Activated B cell treated with CpG ODN at 0.5 μM for 24 hours (primary cell): ENCODE measurements at regions not wholly inside any gene's neighbourhood (a gene's known extent, or its start where the extent isn't known, plus 50 kb on each side); places are given as distances from the start of the nearest gene placed in this dataset.
"Not testable (repeated sequence)": the region's sequence is repeated elsewhere in the genome, so short reads cannot be mapped to it uniquely, and the experiment has no call there.

Source experiments
- ATAC-seq: fragments of 200-7000 bp; cut with Tn5 transposase; one replicate; pipeline ENCODE4 v1.10.0; 2021; ENCODE audit warnings: low read depth, mild to moderate bottlenecking, moderate library complexity
- CTCF ChIA-PET: fragments of 350-600 bp; sonication (Branson Sonifier 250); formaldehyde crosslinking; loops from one replicate; lab custom pipeline; 2021; ENCODE audit warnings: antibody characterized with exemption; lab: Charles Lee
- POLR2A ChIA-PET: fragments of 350-600 bp; sonication (Branson Sonifier 250); formaldehyde crosslinking; loops from one replicate; lab custom pipeline; 2021; ENCODE audit warnings: antibody characterized with exemption; lab: Charles Lee
- DNase-seq: peaks from one replicate; pipeline ENCODE4 v3.0.0; 2022
- H3K27ac Mint-ChIP-seq: one replicate; pipeline ENCODE4 v1.8.0; 2020; ENCODE audit warnings: mixed read lengths
- H3K27me3 Mint-ChIP-seq: one replicate; pipeline ENCODE4 v1.8.0; 2021; ENCODE audit warnings: mixed read lengths
- H3K36me3 Mint-ChIP-seq: one replicate; pipeline ENCODE4 v1.8.0; 2021; ENCODE audit warnings: low read depth, mixed read lengths
- H3K4me1 Mint-ChIP-seq: one replicate; pipeline ENCODE4 v1.8.0; 2021; ENCODE audit warnings: mixed read lengths
- H3K4me3 Mint-ChIP-seq: one replicate; pipeline ENCODE4 v1.8.0; 2020; ENCODE audit warnings: mild to moderate bottlenecking, mixed read lengths
- H3K9me3 Mint-ChIP-seq: one replicate; pipeline ENCODE4 v1.8.0; 2020; ENCODE audit warnings: mixed read lengths
- intact Hi-C: fragments of 100-400 bp; cut with micrococcal nuclease; formaldehyde crosslinking; loops from one replicate; pipeline ENCODE4 v1.15.1; 2024
- TF ChIP-seq, protein P1 (sequence below): fragments of 200-600 bp; IDR thresholded peaks from one replicate; pipeline ENCODE4 v1.8.0; 2022; ENCODE audit warnings: antibody characterized with exemption, mild to moderate bottlenecking

DNA sequence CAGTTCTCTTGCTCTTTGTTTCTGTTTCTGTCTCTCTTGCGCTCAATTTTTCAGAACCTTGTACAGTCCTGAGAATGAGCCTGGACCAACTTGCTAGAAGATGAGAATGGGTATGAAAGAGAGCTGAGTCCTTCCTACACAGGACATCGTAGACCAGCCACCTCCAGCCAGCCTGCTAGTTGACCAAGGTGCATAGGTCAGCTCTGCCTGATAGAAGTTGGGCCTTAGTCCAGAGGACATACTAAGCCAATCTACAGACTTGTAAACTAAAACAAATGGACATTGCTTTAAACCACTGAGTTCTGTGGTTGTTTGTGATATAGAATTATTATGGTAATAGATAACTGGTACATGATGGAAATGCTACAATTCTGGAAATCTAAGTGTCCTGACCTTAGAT is 236.4 kb upstream of the ZFP64 start:
- intact Hi-C loops = no loop called here
- DNase-seq (no peak), ATAC-seq (no peak)
- Mint-ChIP-seq H3K9me3 (peaks cover 4% of the 10 kb centered on the region), H3K27ac (no peak overlapping the region), H3K4me1 (no peaks in the 10 kb centered on the region), H3K36me3 (no peaks in the 10 kb centered on the region), H3K27me3 (no peaks in the 10 kb centered on the region), H3K4me3 (no peak overlapping the region)
- ChIA-PET CTCF (no interaction called here), POLR2A (no interaction called here)
- TF ChIP-seq, protein P1, sequence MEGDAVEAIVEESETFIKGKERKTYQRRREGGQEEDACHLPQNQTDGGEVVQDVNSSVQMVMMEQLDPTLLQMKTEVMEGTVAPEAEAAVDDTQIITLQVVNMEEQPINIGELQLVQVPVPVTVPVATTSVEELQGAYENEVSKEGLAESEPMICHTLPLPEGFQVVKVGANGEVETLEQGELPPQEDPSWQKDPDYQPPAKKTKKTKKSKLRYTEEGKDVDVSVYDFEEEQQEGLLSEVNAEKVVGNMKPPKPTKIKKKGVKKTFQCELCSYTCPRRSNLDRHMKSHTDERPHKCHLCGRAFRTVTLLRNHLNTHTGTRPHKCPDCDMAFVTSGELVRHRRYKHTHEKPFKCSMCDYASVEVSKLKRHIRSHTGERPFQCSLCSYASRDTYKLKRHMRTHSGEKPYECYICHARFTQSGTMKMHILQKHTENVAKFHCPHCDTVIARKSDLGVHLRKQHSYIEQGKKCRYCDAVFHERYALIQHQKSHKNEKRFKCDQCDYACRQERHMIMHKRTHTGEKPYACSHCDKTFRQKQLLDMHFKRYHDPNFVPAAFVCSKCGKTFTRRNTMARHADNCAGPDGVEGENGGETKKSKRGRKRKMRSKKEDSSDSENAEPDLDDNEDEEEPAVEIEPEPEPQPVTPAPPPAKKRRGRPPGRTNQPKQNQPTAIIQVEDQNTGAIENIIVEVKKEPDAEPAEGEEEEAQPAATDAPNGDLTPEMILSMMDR = no peak

DNA sequence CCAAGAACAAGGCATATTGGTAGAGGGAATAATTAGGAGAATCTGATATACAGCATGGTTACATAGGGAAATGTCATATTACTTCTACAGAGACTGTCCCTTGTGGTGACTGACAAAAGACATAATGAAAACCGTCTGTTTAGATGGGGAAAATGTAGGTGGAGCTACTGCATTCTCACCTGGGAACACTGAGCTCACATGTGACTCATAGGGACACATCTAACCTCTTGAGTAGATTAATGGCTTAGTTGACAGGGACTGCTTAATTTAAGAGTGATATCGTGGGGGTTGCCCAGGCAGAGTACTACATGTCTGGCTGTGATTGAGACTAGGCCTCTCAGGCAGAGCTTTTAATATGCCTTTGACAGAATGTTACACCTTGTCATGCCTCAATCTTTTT is 235.3 kb upstream of the ZFP64 start:
- ChIA-PET CTCF (no interaction called here), POLR2A (interaction anchor here (0.6 kb wide), 1 partner anchor 12 kb away, joined by 5 read pairs; no protein-coding TSS in a partner anchor)
- no peak overlapping the region for H3K27ac Mint-ChIP-seq
- intact Hi-C loops = no loop called here
- DNase-seq (no peak), ATAC-seq (no peak)
- H3K4me1 Mint-ChIP-seq = no peaks in the 10 kb centered on the region
- TF ChIP-seq, protein P1 = no peak
- H3K4me3 Mint-ChIP-seq = no peak overlapping the region
- H3K36me3 Mint-ChIP-seq = no peaks in the 10 kb centered on the region
- no peaks in the 10 kb centered on the region for H3K27me3 Mint-ChIP-seq
- peaks cover 4% of the 10 kb centered on the region for H3K9me3 Mint-ChIP-seq

DNA sequence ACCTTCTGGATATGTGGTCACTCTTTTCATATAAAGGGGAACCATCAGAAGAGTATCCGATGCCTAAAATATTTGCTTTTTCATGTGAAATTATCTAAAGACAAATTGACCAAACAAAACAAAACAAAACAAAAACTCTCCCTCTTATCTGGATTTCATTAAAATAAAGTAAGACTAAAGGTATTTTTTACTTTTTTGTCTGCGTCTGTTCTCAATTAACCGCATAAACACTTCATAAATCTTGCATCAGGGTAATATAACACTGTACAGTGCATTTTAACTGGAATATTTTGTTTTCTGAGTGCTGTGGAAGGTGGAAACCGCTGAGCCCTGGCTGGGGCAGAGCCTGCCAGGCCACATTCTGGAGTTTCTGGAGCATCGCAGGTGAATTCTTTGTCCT is 234.1 kb upstream of the ZFP64 start:
- Mint-ChIP-seq H3K27ac (no peak overlapping the region), H3K4me1 (no peaks in the 10 kb centered on the region), H3K36me3 (no peaks in the 10 kb centered on the region), H3K4me3 (no peak overlapping the region), H3K9me3 (peaks cover 4% of the 10 kb centered on the region), H3K27me3 (no peaks in the 10 kb centered on the region)
- CTCF ChIA-PET = no interaction called here
- TF ChIP-seq, protein P1 = no peak
- DNase-seq = no peak
- POLR2A ChIA-PET = no interaction called here
- no peak for ATAC-seq
- intact Hi-C loops = no loop called here

DNA sequence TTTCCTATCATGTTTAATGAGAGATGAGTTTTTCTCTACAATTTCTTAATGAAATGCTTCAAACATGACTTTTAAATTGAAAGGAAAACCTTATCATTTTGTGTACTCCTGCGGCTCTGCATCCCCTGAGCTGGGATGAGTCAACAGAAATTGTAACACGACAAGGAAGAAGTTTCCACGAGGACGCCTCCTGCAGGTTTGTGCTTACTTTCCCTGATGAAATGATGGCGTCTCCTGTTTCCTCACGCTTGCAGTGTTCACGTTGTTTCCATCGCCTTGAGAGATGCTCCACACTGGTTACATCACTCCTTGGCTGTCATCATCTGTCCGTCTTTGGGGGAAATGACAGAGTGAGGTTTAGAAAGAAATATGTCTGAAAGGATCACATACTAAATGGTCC is 233.7 kb upstream of the ZFP64 start:
- ATAC-seq = no peak
- CTCF ChIA-PET = no interaction called here
- Mint-ChIP-seq H3K4me1 (no peaks in the 10 kb centered on the region), H3K27me3 (no peaks in the 10 kb centered on the region), H3K27ac (no peak overlapping the region), H3K4me3 (no peak overlapping the region), H3K9me3 (peaks cover 4% of the 10 kb centered on the region), H3K36me3 (no peaks in the 10 kb centered on the region)
- TF ChIP-seq, protein P1 = no peak
- intact Hi-C loops = no loop called here
- DNase-seq = no peak
- POLR2A ChIA-PET = no interaction called here

DNA sequence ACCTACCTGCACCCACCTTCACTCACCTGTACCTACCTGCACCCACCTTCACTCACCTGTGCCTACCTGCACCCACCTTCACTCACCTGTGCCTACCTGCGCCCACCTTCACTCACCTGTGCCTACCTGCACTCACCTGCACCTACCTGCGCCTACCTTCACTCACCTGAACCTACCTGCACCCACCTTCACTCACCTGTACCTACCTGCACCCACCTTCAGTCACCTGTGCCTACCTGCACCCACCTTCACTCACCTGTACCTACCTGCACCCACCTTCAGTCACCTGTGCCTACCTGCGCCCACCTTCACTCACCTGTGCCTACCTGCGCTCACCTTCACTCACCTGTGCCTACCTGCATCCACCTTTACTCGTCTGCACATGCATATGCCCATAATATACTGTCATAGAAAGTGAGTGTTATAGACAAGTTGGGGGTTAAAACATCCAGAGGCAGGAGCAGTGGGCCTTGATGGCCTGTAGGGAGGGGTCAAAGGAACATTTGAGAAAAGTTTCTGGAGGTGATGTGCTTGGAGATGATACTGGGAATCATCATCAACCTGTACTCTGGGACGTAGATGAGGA is 232.9 kb upstream of the ZFP64 start:
- H3K4me3 Mint-ChIP-seq, H3K4me1 Mint-ChIP-seq, intact Hi-C loops, H3K27me3 Mint-ChIP-seq, POLR2A ChIA-PET, H3K27ac Mint-ChIP-seq, ATAC-seq, H3K36me3 Mint-ChIP-seq, H3K9me3 Mint-ChIP-seq, CTCF ChIA-PET, DNase-seq: not testable (repeated sequence)

DNA sequence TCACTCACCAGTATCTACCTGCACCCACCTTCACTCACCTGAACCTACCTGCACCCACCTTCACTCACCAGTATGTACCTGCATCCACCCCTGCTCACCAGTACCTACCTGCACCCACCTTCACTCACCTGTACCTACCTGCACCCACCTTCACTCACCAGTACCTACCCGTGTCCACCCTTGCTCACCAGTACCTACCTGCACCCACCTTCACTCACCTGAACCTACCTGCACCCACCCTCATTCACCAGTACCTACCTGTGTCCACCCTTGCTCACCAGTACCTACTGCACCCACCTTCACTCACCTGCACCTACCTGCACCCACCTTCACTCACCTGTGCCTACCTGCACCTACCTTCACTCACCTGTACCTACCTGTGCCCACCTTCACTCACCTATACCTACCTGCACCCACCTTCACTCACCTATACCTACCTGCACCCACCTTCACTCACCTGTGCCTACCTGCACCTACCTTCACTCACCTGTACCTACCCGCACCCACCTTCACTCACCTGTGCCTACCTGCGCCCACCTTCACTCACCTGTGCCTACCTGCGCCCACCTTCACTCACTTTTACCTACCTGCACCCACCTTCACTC is 232.1 kb upstream of the ZFP64 start:
- H3K36me3 Mint-ChIP-seq, POLR2A ChIA-PET, H3K4me1 Mint-ChIP-seq, ATAC-seq, H3K27me3 Mint-ChIP-seq, DNase-seq, intact Hi-C loops, H3K9me3 Mint-ChIP-seq, CTCF ChIA-PET, H3K27ac Mint-ChIP-seq, H3K4me3 Mint-ChIP-seq: not testable (repeated sequence)
